Activated T-helper 1 cell treated with anti-CD3 and anti-CD28 coated beads, Interleukin-12 subunit alpha, Interleukin-12 subunit beta, Interleukin-2, Interleukin-4 antibody, amounts not matched to agents 30 ng/mL and 10 ng/mL and 1 ng/mL, durations not matched to agents 14 hours and 24 hours and 36 hours (primary cell): ENCODE measurements at regions not wholly inside any gene's neighbourhood (a gene's known extent, or its start where the extent isn't known, plus 50 kb on each side); places are given as distances from the start of the nearest gene placed in this dataset.

Experiments used
- DNase-seq: peaks from one replicate; pipeline ENCODE4 v3.0.0; 2021; ENCODE audit warnings: low spot score
- H3K27ac Mint-ChIP-seq: one replicate; pipeline ENCODE4 v1.8.0; 2021; ENCODE audit warnings: mild to moderate bottlenecking, mixed read lengths
- H3K27me3 Mint-ChIP-seq: one replicate; pipeline ENCODE4 v1.8.0; 2022; ENCODE audit warnings: mild to moderate bottlenecking, moderate library complexity, mixed read lengths; ENCODE audit not compliant: insufficient read depth
- H3K36me3 Mint-ChIP-seq: one replicate; pipeline ENCODE4 v1.8.0; 2021; ENCODE audit warnings: low read depth, mixed read lengths
- H3K4me1 Mint-ChIP-seq: one replicate; pipeline ENCODE4 v1.8.0; 2021; ENCODE audit warnings: low read depth, mixed read lengths
- H3K4me3 Mint-ChIP-seq: one replicate; pipeline ENCODE4 v1.8.0; 2021; ENCODE audit warnings: mild to moderate bottlenecking, moderate library complexity, mixed read lengths
- H3K9me3 Mint-ChIP-seq: one replicate; pipeline ENCODE4 v1.8.0; 2021; ENCODE audit warnings: mixed read lengths
- intact Hi-C: fragments of 100-400 bp; cut with micrococcal nuclease; formaldehyde crosslinking; loops from one replicate; pipeline ENCODE4 v1.15.1; 2024

GRCh38 chr1:47562147-47562546, 124.3 kb downstream of the FOXD2 start:
- Mint-ChIP-seq H3K27ac (no peak overlapping the region), H3K4me1 (no peaks in the 10 kb centered on the region)

DNA sequence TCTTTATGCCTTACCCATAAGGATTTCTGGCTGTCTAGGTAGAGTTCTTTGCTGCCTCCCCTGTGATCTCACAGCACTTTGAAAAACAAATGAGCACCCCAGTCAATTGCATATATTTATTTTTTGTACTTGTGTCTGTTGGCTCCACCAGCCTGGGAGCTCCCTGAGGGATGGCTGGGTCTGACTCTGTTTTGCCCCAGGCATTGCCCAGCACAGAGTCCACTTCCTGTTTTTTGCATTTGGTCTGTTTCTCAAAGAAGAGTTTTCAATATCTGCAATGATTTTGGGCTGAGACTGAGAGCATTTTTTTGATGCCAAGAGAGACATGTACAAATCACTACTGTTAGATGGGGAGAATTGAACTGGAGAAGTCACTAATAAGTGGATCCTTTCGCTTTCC, 125.0 kb downstream of the FOXD2 start:
- Mint-ChIP-seq H3K4me1 (no peaks in the 10 kb centered on the region), H3K27ac (no peak overlapping the region), H3K9me3 (no peaks in the 10 kb centered on the region), H3K4me3 (no peak overlapping the region), H3K36me3 (no peaks in the 10 kb centered on the region), H3K27me3 (peaks cover 10% of the 10 kb centered on the region)
- intact Hi-C loops = no loop called here
- DNase-seq = no peak

More at GRCh38 chr1:47562147-47562546, 124.3 kb downstream of the FOXD2 start:
- Mint-ChIP-seq H3K36me3 (no peaks in the 10 kb centered on the region), H3K9me3 (no peaks in the 10 kb centered on the region), H3K27me3 (peaks cover 10% of the 10 kb centered on the region), H3K4me3 (no peak overlapping the region)
- no peak for DNase-seq
- intact Hi-C loops = no loop called here

- intact Hi-C loops = no loop called here
- no peaks in the 10 kb centered on the region for H3K36me3 Mint-ChIP-seq
- no peaks in the 10 kb centered on the region for H3K9me3 Mint-ChIP-seq
- no peaks in the 10 kb centered on the region for H3K4me1 Mint-ChIP-seq
- no peak overlapping the region for H3K27ac Mint-ChIP-seq
- no peak overlapping the region for H3K4me3 Mint-ChIP-seq
- no peak for DNase-seq
- peaks cover 10% of the 10 kb centered on the region for H3K27me3 Mint-ChIP-seq
Observed at GRCh38 chr1:47563201-47563600, 125.4 kb downstream of the FOXD2 start.

DNA sequence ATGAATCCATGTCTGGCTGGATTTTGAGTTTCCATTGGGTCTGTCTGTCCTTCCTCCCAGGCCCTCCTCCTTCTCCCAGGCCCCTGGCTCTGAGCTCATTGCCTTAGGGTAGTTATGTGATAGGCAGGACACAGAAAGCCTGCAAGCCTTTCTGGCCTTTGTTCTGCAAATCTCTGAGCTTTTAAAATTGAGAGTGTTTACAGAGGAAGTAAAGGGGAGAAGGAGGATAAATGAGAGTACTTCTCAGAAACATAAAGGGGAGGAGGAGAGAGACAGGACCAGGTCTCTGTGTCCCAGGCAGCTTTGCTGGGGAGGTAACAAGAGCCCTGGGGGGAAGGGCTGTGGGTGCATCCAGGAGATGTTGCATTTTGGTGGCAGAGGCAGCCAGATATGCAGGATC, 126.7 kb downstream of the FOXD2 start:
- Mint-ChIP-seq H3K9me3 (no peaks in the 10 kb centered on the region), H3K36me3 (no peaks in the 10 kb centered on the region), H3K27ac (no peak overlapping the region), H3K27me3 (peaks cover 12% of the 10 kb centered on the region), H3K4me3 (no peak overlapping the region), H3K4me1 (no peaks in the 10 kb centered on the region)
- no peak for DNase-seq
- intact Hi-C loops = no loop called here

DNA sequence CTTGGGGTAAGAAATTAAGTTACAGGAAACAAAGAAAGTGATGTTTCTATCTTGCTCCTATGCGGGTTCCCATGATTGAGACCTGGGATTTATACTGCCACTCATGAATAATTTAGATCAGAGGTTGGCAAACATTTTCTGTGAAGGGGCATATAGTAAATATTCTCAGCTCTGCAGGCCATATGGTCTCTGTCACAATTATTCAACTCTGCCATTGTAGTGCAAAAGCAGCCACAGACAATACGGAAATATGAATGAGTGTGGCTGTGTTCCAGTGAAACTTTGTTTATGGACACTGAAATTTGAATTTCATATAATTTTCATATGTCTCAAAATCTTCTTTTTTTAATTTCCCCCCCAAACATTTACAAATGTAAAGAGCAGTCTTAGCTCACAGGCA, 127.2 kb downstream of the FOXD2 start:
- no peaks in the 10 kb centered on the region for H3K9me3 Mint-ChIP-seq
- no peaks in the 10 kb centered on the region for H3K4me1 Mint-ChIP-seq
- DNase-seq = no peak
- no peak overlapping the region for H3K4me3 Mint-ChIP-seq
- H3K27me3 Mint-ChIP-seq = peaks cover 12% of the 10 kb centered on the region
- H3K36me3 Mint-ChIP-seq = no peaks in the 10 kb centered on the region
- intact Hi-C loops = no loop called here
- H3K27ac Mint-ChIP-seq = no peak overlapping the region

DNA sequence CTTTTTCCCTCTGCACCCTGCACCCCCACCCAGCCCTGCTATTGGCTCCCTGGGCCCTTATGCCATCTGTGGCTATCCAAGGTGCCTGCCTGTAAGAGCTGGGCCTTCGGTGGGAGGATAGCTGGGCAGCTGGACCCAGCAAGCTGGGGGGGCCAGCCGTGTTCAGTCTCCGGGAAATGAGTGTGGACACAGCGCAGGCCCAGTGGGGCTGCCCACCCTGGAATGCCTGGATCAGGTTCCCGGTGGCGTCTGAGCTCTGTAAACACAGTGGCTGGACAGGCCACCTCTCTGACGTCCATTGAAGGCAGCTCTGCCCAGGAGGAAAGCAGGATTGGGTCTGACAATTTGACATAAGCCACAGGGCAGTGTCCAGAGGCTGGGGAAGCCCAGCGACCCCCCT, 127.8 kb downstream of the FOXD2 start:
- no peak for DNase-seq
- H3K4me1 Mint-ChIP-seq = no peaks in the 10 kb centered on the region
- no peak overlapping the region for H3K4me3 Mint-ChIP-seq
- intact Hi-C loops = no loop called here
- H3K9me3 Mint-ChIP-seq = no peaks in the 10 kb centered on the region
- H3K36me3 Mint-ChIP-seq = no peaks in the 10 kb centered on the region
- peaks cover 12% of the 10 kb centered on the region for H3K27me3 Mint-ChIP-seq
- H3K27ac Mint-ChIP-seq = no peak overlapping the region

- Mint-ChIP-seq H3K9me3 (no peaks in the 10 kb centered on the region), H3K4me1 (no peaks in the 10 kb centered on the region), H3K4me3 (no peak overlapping the region), H3K27me3 (peaks cover 9% of the 10 kb centered on the region), H3K36me3 (no peaks in the 10 kb centered on the region), H3K27ac (no peak overlapping the region)
- DNase-seq = no peak
- intact Hi-C loops = no loop called here
Observed at GRCh38 chr1:47568763-47569162, 130.9 kb downstream of the FOXD2 start.

GRCh38 chr1:47569261-47569660, 131.4 kb downstream of the FOXD2 start:
- Mint-ChIP-seq H3K27me3 (peaks cover 7% of the 10 kb centered on the region), H3K9me3 (no peaks in the 10 kb centered on the region), H3K27ac (no peak overlapping the region), H3K4me3 (no peak overlapping the region), H3K36me3 (no peaks in the 10 kb centered on the region), H3K4me1 (no peaks in the 10 kb centered on the region)
- no peak for DNase-seq
- intact Hi-C loops = no loop called here

GRCh38 chr1:47569681-47570470, 132.0 kb downstream of the FOXD2 start:
- no peaks in the 10 kb centered on the region for H3K4me1 Mint-ChIP-seq
- intact Hi-C loops = no loop called here
- H3K27ac Mint-ChIP-seq = no peak overlapping the region

GRCh38 chr1:47571161-47571560, 133.3 kb downstream of the FOXD2 start:
- H3K4me3 Mint-ChIP-seq = no peak overlapping the region
- H3K9me3 Mint-ChIP-seq = no peaks in the 10 kb centered on the region
- intact Hi-C loops = no loop called here
- no peak overlapping the region for H3K27ac Mint-ChIP-seq
- no peak for DNase-seq
- no peaks in the 10 kb centered on the region for H3K36me3 Mint-ChIP-seq
- no peaks in the 10 kb centered on the region for H3K4me1 Mint-ChIP-seq
- peaks cover 6% of the 10 kb centered on the region for H3K27me3 Mint-ChIP-seq

More at GRCh38 chr1:47569681-47570470, 132.0 kb downstream of the FOXD2 start:
- Mint-ChIP-seq H3K4me3 (no peak overlapping the region), H3K9me3 (no peaks in the 10 kb centered on the region), H3K36me3 (no peaks in the 10 kb centered on the region), H3K27me3 (peaks cover 6% of the 10 kb centered on the region)
- DNase-seq = no peak

GRCh38 chr1:47571952-47572351, 134.1 kb downstream of the FOXD2 start:
- no peaks in the 10 kb centered on the region for H3K9me3 Mint-ChIP-seq
- no peaks in the 10 kb centered on the region for H3K36me3 Mint-ChIP-seq
- DNase-seq = no peak
- no peak overlapping the region for H3K27ac Mint-ChIP-seq
- intact Hi-C loops = no loop called here
- no peaks in the 10 kb centered on the region for H3K4me1 Mint-ChIP-seq
- no peak overlapping the region for H3K4me3 Mint-ChIP-seq
- H3K27me3 Mint-ChIP-seq = peaks cover 8% of the 10 kb centered on the region

- no peak for DNase-seq
- H3K36me3 Mint-ChIP-seq = no peaks in the 10 kb centered on the region
- no peak overlapping the region for H3K27ac Mint-ChIP-seq
- peaks cover 8% of the 10 kb centered on the region for H3K27me3 Mint-ChIP-seq
- no peaks in the 10 kb centered on the region for H3K4me1 Mint-ChIP-seq
- H3K4me3 Mint-ChIP-seq = no peak overlapping the region
- intact Hi-C loops = no loop called here
- no peaks in the 10 kb centered on the region for H3K9me3 Mint-ChIP-seq
Observed at GRCh38 chr1:47572731-47573430, 135.0 kb downstream of the FOXD2 start.

- no peak overlapping the region for H3K27ac Mint-ChIP-seq
- H3K9me3 Mint-ChIP-seq = no peaks in the 10 kb centered on the region
- no peaks in the 10 kb centered on the region for H3K36me3 Mint-ChIP-seq
- intact Hi-C loops = no loop called here
- peaks cover 7% of the 10 kb centered on the region for H3K27me3 Mint-ChIP-seq
- no peaks in the 10 kb centered on the region for H3K4me1 Mint-ChIP-seq
- no peak overlapping the region for H3K4me3 Mint-ChIP-seq
- DNase-seq = no peak
Observed at GRCh38 chr1:47574451-47575165, 136.8 kb downstream of the FOXD2 start.
